Kidney tubule cell (primary cell): ENCODE measurements at regions not wholly inside any gene's neighbourhood (a gene's known extent, or its start where the extent isn't known, plus 50 kb on each side); places are given as distances from the start of the nearest gene placed in this dataset.
A peak's percentile ranks its signal among the peaks of the same experiment; 100 is the strongest.
"Not testable (repeated sequence)": the region's sequence is repeated elsewhere in the genome, so short reads cannot be mapped to it uniquely, and the experiment has no call there.

Experiments used
- DNase-seq: peaks from one replicate; pipeline ENCODE4 v3.0.0-alpha.2; 2018; ENCODE audit warnings: low spot score

DNA sequence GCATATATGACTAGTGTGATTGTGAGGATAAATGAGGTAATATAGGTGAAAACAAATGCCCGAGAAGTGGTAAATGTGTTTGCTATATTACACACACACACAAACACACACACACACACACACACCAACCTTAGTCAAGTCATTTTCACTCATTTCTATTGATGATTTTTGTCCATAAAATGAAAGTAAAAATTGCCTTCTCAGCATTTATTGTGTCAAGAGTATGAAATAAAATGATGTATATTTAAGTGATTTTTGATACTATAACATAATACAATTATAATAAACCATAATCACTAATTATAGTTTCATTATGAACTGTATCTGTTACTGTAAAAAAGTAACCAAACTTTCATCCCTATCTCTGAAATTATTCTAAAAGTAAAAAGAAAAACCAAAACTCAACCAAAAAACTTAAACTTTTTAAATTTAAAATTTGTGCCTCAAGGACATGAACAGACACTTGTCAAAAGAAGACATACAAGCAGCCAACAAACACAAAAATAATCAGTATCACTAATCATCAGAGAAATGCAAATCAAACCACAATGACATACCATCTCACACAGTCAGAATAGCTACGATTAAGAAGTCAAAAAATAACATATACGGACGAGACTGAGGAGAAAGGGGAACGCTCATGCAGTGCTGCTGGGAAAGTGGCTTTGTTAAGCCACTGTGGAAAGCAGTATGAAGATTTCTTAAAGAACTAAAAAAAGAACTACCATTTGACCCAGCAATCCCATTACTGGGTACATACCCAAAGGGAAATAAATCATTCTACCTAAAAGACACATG lies 601.0 kb downstream of the TMA16 start:
- no peak for DNase-seq

DNA sequence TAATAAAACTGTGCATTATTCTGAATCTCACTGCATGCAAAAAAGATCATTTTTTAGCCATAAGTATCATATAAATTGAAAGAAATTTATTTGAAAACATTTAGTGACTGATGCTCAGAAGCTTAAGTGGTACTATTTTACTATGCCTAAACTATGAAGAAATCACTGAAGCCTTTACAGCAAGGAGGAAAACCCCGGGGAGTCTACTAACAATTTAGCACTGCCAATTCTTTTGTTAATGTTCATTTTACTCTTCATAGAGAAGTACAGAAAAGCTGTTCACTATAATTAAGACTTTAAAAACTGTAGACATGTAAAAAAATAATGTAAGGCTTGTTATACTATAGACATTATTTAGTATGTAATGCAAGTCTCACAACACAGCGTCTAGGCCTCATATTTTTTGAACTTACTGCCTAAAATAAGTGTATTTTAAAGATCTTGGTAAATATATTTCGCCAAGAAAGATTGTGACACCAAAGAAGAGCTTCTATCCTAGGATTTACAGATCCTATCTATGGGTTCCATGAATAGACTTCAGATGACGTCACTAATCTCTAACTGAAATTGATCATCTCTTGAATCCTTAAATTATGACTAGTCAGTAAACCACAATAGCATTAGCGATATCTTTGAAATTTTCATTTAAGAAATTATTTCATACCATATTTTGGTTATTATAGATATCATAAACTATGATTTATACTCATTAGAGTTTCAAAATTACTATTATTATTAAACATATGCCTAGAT lies 602.5 kb downstream of the TMA16 start:
- DNase-seq, result no peak

DNA sequence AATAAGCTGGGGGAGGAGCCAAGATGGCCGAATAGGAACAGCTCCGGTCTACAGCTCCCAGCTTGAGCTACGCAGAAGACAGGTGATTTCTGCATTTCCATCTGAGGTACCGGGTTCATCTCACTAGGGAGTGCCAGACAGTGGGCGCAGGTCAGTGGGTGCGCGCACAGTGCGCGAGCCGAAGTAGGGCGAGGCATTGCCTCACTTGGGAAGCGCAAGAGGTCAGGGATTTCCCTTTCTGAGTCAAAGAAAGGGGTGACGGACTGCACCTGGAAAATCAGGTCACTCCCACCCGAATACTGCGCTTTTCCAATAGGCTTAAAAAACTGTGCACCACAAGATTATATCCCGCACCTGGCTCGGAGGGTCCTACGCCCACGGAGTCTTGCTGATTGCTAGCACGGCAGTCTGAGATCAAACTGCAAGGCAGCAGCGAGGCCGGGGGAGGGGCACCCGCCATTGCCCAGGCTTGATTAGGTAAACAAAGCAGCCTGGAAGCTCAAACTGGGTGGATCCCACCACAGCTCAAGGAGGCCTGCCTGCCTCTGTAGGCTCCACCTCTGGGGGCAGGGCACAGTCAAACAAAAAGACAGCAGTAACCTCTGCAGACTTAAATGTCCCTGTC lies 606.4 kb downstream of the TMA16 start:
- DNase-seq, result not testable (repeated sequence)

DNA sequence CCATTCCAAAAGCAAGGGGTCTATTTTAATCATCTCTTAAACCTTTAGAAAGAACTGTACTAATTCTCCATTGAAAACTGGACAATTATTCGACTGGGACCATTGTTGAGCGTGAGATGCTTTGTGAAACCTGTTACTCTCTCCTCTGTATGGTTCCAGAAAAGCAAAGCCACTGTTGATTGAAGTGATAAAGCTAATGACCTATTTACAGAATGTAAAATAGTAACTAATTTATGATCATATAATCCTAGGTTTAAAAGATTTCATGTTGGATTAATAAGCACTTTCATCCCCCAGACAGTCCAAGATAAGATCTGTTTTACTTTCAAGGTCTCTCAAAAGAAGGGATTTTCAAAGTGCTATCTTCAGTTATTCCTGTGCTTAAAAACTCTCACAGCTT lies 614.5 kb downstream of the TMA16 start:
- no peak for DNase-seq

DNA sequence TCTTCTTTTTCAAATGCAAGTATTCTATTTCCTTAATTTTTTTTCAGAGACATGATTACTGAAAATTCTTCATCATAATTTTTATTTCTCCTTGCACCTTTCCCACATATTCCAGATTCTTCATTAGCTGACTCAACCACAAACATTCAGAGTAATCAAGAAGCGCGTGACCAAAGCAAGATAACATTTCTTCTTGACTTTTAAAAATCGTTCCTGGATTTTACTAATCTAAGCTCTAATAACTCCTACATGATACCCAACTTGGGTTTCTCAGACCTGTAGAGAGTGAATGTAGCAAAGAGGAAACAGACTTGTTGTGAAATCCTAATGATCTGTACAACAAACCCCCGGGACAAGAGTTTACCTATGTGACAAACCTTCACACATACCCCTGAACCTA lies 615.0 kb downstream of the TMA16 start:
- peak; percentile 5 for DNase-seq

DNA sequence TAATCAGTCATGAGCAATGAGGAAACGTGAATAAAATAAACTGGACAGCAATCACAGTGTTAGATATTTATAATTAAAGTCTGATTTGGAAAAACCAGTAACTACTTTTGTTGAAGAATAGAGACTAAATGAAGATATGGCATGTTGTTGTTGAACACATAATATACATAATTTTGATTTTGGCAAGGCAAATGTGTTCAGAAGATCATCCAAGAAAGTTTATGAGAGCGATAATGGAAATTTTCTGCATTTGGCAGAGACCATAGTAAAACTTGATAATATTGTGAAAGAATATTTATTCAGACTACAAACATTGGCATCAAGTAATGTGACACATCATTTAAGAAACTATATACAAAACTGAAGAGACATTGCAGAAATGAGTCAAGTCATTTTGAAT lies 620.7 kb downstream of the TMA16 start:
- no peak for DNase-seq

DNA sequence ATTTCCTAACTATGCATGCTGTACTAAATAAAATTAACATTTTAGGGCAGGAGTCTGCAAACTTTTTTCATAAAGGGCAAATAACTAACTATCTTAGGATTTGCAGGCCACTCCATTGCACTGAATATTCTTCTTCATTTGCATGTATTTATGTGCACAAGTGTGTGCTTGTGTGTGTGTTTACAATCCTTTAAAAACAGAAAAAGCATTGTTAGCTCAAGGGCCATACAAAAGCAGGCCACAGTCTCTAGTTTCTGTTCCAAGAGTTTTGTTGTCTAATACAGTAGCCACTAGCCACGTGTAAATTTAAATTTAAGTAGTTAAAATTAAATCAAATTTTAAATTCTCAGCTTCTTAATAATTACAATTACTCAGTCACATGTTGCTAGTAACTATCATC lies 621.8 kb downstream of the TMA16 start:
- DNase-seq, result no peak

DNA sequence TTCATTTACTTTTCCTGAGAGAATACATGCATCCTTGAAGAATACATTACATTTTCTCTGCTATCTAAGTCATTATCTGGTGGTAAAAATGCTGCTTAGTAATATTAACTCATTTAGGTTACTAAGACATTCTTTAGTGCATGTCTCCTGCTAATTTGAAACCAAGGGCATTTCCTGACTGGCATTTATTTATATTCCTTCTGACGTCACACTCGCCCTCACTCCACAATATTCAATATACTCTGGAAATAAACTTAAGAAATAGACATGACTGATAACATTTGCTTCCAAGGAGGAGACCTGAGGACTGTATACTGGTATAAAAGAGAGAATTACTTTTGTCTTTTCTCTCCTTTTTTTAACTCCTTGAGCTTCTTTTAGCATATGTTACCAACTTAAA lies 619.5 kb upstream of the SMIM31 start:
- DNase-seq, result no peak

DNA sequence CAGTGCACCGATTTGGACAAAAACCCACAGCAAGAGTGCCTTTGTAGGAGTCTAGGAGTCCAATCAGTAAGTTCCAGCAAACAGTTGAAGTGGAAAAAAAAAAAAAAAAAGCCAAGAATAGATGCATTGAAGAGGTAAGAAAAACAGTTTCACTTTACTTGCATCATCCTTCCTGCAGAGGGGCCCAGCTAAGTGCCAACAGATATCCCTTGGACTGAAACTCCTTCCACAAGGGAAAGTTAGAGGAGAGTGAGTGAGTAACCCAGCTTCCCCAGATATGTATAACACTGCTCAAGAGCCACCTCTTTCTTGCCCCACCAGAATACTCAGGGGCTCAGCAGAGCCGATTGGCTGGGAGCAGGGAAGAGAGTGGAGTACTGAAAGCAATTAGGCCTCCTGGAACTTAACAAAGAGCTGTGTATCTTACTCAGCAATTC lies 617.7 kb upstream of the SMIM31 start:
- peak; percentile 64 for DNase-seq

DNA sequence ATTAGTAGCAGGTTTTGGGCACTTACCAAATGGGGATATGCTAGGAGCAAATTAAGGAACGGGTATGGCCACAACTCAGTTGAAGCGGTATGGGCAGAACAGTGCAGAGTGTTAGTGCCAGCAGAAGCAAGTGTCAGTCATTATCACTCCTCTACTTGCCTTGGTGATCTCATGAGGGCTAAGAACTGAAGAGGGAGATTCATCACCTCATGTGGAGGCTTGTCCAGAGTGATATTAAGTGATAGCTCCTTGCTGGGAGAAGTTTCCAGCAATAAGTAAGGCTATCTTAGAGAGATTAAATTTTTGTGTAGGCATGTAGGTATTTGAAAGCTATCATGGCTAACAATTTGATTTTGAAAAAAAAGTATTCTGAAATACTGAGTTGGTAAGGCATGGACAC lies 615.4 kb upstream of the SMIM31 start:
- DNase-seq, result no peak

DNA sequence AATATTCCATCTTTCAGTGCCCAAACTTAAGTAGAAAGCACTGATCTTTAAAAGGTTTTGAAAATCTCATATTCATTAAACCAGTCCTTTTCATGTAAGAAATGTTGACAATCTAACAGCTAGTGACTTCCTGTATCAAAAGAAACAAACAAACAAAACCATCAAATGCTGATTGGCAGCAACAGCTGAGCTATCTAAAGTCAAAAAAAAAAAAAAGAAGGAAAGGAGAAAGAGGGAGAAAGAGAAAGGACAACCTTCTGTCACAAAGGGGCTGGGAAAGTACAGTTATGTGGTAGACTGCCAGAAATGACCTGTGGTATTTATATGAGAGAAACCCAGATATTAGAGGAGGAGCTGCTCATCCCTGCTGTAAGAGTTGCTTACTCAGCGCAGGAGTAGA lies 614.6 kb upstream of the SMIM31 start:
- DNase-seq, result no peak

DNA sequence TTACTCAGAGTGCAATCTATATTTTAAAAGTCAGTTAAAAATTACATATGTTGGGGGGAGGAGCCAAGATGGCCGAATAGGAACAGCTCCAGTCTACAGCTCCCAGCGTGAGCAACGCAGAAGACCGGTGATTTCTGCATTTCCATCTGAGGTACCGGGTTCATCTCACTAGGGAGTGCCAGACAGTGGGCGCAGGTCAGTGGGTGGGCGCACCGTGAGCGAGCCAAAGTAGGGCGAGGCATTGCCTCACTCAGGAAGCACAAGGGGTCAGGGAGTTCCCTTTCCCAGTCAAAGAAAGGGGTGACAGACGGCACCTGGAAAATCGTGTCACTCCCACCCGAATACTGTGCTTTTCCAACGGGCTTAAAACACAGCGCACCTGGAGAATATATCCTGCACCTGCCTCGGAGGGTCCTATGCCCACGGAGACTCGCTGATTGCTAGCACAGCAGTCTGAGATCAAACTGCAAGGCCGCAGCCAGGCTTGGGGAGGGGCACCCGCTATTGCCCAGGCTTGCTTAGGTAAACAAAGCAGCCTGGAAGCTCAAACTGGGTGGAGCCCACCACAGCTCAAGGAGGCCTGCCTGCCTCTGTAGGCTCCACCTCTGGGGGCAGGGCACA lies 612.1 kb upstream of the SMIM31 start:
- DNase-seq, result not testable (repeated sequence)

DNA sequence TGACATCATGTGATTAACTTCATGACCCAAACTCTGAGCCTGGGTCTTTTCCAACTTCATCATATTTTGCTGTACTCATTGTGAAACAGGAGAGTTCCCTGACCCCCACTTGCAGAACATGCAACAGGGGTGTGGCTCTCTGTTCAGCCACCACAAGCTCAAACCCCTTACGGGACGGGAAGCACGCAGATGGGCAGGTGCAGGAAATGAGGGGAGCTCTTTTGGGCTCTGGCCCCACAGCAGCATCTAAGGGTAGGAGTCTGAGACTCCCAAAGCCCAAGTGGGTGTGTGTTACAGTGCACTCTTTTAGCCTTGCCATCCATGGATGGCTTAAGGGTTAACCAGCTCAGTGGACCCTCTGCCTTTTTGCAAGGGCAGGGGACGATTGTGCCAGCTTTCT lies 599.5 kb upstream of the SMIM31 start:
- no peak for DNase-seq

DNA sequence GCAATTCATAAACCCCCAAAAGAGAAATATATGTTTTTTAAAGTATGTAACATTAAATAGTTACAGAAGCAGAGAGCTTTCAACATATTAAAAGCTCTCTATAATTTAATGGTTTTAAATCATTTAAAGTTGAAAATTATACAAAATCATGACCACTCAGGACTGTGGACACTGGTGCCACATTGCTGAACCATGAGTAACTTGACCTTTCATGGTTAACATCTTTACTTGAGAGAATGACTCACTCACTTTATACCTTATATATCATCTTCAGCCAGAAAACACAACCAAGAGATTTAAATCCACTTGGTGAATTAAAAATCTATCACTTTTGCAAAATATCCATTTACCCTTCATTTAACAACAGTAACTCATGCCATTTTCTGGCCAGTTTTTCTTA lies 584.3 kb upstream of the SMIM31 start:
- DNase-seq, result peak; percentile 64

DNA sequence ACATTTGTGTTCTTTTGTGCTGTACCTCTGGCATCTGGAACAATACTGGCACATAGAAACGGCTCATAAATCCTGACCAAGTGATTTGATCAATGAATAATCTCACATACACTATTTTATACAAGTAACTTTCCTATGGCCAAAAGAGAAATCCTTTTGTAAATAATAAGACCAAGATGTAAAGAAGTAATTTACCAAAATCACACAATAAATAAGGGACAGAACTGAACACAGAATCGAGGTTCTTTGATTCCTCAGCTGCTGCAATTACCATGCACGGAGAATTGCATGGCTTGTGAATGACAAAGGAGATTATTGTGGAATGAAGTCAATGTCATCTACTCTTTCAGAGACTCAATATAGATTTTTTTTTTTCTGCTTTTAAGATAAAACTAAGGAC lies 576.8 kb upstream of the SMIM31 start:
- DNase-seq, result no peak

DNA sequence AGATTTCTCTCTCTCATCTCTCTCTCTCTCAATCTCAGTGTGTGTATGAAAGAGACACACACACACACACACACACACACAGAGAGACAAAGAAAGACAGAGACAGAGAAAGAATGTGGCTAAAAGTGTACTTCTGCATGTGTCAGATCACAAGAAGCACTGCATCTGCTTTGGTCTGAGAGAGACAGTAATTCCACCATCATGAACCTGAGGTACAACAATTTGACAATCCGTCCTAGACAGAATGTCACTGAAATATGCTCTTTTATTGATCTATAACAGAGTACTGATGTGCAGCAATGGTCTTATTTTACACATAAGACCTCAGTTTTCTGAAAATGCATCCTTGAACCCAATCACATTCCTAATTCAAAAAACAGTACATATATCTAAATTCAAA lies 576.2 kb upstream of the SMIM31 start:
- DNase-seq, result no peak

DNA sequence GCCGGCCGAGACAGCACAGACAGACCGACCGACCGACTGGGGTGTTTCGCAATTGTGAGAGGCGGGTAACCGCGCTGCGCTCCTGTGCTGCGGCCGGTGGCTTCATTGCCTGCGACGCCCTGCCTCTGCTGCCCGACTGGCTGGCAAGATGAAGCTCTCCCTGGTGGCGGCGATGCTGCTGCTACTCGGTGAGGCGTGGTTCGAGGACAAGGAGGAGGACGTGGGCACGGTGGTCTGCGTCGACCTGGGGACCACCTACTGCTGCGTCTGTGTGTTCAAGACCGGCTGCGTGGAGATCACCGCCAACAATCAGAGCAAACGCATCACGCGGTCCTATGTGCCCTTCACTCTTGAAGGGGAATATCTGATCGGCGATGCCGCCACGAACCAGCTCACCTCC lies 565.7 kb upstream of the SMIM31 start:
- no peak for DNase-seq

DNA sequence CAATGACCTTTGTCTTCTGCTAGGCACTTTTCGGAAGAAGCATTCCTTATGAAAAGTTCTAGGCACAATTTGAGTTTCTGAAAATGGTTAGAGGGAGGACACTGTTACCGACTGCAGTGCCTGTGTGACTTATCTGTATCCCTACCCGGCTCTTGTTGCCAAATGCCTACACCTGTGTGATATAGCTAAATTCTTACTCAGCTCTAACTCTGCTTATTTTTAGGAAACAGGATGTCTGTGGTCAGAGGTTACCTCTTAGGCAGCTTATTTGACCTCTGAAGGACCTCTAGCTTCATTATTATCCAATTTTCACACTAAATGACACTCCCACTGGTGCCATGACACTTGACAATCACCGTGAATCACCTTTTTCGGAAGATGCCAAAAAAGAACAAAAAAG lies 561.1 kb upstream of the SMIM31 start:
- DNase-seq, result no peak

DNA sequence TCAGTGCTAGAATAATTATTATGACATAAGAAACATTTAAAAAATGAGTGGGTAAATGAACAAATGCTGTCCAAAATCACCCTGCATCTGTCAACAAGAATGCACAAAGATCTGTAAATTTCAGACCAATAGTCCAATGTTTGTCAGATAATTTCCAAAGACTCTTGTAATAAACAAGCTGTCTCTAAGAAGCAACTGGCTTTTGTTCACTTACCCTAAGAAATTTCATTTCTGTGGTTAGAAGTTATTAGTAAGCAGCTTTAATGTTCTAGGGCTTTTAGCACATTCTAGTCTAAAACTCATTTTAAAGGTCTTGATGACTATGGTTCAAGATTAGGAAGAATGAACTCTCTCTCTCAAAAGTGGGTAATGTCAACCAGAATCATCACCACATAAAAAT lies 560.3 kb upstream of the SMIM31 start:
- no peak for DNase-seq

DNA sequence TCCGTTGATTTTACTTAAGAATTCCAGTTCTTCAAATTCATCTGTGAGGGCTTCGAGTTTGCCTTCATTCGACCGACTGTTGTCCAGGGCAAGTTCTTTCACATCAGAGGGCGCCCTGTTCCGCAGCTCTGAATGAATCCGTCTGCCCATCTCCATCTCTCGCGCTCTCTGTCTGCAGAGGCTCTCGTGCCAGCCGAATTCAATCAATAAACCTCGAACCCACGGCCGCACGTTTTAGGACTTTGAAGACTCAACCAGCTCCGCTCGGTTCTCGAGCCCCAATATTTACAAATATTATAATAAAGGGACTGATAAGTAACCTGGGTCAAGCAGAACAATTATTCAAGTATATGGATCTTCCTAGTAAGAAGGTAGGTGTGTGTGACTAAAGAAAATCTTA lies 556.4 kb upstream of the SMIM31 start:
- DNase-seq, result no peak

DNA sequence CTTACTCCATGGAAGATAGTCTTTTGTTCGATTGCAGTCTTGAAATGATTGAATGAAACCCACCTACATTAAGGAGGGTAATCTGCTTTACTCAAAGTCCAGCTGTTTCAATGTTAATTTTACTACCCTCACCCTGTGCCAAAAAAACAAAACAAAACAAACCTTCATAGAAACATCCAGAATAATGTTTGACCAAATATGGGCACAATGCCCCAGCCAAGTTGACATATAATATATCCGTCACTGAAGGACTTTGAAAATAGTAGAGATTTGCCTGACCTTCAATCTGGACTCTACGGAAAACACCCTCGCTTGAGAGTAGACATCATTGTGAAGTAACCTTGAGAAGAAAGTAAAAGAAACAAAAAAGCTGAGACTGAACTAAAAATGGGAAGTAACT lies 550.5 kb upstream of the SMIM31 start:
- peak; percentile 7 for DNase-seq

DNA sequence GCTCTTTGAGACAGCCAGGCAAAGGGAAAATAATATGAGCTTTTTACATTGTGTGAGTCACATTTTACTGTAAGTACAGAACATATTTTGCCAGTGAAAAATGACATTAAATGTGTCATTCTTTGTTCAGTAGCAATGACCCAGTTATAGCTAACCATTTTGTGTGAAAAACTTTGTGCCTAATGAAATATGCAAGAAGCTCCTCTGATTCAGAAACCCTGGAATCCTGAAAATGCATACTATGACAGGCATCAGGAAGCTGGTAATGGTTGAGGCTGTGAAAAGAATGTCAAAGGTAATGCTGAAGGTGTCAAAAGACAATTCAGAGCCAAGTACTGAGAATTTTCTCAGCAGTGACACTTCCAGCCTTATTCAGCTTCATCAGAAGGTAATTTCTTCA lies 549.5 kb upstream of the SMIM31 start:
- peak; percentile 98 for DNase-seq

DNA sequence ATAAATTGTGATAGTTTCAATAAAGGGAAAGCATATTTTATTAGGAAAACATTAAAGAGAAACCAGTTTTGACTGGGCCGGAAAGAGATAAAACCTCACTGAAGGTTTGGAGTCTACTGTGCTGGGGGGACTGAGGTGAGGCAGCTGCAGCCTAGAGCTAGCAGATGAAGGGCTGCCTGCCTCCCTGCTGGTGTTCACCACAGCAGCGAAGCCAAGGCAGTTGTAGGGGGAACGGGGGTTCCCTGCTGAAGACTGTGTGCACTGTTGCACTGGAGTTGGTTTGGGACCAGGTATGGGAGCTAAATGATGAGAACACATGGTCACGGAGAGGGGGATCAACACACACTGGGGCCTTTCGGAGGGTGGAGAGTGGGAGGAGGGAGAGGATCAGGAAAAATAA lies 546.5 kb upstream of the SMIM31 start:
- no peak for DNase-seq
